Astrocyte (in vitro differentiated cells and primary cell): ENCODE measurements at regions not wholly inside any gene's neighbourhood (a gene's known extent, or its start where the extent isn't known, plus 50 kb on each side); places are given as distances from the start of the nearest gene placed in this dataset.

ENCODE experiments used
- EZH2 ChIP-seq: IDR thresholded peaks from 2 replicates; pipeline ENCODE4 v1.6.1; 2012; ENCODE audit warnings: mild to moderate bottlenecking, low read length, inconsistent platforms; ENCODE audit not compliant: insufficient read depth
- TF ChIP-seq, protein P1 (sequence below): IDR thresholded peaks from 2 replicates; pipeline ENCODE4 v1.5.1; 2011; ENCODE audit warnings: low read depth, mild to moderate bottlenecking, inconsistent platforms, low read length, moderate library complexity; ENCODE audit not compliant: insufficient read depth

DNA sequence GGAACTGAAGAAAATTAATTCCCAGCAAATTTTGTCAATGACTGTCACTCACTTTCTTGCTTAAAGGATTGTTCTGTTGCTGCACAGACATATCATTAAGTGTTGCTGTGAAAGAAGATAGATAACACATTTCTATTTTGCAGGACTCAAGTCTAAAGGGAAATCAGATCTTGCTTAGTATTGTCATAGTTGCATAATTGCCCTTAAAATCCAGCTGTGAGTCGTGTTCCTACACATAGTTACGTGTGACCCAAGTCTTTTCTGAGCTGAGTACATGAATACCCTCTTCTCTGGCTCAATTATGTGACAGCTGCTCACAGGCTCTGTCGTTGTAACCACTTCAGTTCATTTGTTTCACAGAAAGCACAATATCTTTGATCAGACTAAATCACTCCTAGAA is 390.8 kb downstream of the DTWD2 start:
- TF ChIP-seq, protein P1, sequence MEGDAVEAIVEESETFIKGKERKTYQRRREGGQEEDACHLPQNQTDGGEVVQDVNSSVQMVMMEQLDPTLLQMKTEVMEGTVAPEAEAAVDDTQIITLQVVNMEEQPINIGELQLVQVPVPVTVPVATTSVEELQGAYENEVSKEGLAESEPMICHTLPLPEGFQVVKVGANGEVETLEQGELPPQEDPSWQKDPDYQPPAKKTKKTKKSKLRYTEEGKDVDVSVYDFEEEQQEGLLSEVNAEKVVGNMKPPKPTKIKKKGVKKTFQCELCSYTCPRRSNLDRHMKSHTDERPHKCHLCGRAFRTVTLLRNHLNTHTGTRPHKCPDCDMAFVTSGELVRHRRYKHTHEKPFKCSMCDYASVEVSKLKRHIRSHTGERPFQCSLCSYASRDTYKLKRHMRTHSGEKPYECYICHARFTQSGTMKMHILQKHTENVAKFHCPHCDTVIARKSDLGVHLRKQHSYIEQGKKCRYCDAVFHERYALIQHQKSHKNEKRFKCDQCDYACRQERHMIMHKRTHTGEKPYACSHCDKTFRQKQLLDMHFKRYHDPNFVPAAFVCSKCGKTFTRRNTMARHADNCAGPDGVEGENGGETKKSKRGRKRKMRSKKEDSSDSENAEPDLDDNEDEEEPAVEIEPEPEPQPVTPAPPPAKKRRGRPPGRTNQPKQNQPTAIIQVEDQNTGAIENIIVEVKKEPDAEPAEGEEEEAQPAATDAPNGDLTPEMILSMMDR = no peak
- no peak for TF ChIP-seq EZH2
